Activated CD4-positive, alpha-beta T cell treated with anti-CD3 and anti-CD28 coated beads for 1 hour (primary cell): ENCODE measurements at regions not wholly inside any gene's neighbourhood (a gene's known extent, or its start where the extent isn't known, plus 50 kb on each side); places are given as distances from the start of the nearest gene placed in this dataset.

Experiments
- DNase-seq: peaks from one replicate; pipeline ENCODE4 v3.0.0-alpha.2; 2020

DNA sequence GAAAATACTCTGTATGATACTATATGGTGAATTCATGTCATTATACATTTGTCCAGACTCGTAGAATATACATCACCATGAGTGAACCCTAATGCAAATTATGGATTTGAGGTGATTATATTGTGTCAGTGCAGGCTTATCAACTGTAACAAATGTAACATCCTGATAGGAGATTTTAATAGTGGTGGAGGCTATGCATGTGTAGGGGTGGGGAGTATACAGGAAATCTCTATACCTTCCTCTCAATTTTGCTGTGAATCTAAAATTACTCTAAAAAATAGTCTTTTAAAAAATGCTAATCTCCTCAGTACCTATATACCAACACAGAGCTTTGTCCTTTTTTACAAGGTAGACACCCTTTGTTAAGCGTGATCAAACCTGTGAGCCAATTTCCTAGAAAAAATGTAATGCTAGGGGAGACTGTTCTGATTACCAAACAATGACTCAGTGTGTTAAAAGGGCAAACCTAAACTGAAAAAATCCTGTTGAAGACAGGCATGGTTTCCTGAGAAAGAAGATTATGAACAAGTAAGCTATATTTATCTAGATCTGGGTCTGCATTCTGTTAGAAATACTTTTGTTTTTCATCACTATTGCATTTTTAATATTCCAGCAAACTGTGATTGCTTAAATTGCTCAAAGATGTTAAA lies 170.9 kb downstream of the DUSP6 start:
- no peak for DNase-seq

DNA sequence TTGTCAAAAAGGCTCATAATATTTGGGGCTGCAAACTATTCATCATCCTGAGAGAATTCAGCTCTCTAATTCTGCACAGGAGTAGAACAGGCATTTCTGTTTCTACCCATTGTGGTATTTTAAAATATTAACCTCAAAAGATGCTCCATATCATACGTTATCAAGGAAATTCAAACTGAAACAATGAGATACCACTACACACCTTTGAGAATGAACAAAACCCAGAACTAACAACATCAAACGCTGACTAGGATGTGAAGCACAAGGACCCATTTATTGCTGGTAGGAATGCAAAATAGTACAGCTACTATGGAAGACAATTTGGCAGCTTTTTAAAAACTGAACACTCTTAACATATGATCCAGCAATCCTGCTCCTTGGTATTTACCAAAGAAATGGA lies 171.8 kb downstream of the DUSP6 start:
- DNase-seq = no peak

DNA sequence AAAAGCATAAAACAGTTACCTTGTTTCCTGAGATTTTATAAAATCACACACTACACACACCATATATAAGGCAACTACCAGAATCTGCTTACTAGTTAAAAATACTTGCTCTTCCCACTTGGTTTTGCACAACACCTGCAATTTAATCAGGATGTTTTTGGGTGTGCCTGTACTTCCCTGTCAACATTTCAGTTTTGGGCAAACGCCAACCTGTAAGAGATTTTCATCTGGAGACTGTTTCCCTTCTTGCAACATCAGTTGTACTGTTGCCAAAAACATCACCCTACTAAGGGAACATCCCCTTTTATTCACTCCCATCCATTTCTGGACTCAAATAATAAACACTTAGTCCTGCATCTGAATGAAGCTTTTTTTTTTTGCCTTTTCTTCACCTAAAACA lies 172.3 kb downstream of the DUSP6 start:
- no peak for DNase-seq

DNA sequence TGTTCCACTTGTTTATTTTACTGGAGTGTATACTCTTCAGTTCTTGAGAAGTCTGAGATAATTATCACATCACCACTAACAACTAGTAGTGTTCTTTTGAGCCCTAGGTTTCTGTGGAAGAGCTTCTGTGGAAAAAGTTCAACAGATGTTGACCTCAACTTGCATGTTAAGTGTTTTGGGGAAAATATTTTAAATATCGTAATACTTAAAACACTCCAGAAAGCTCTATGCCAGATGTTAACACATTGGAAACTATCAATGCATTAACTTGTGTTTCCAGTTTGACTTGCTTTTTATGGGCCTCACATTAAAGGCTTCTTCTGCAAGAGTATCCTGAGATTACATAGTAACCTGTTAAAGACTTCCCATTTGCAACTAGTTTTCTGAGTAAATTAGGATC lies 173.1 kb downstream of the DUSP6 start:
- no peak for DNase-seq

DNA sequence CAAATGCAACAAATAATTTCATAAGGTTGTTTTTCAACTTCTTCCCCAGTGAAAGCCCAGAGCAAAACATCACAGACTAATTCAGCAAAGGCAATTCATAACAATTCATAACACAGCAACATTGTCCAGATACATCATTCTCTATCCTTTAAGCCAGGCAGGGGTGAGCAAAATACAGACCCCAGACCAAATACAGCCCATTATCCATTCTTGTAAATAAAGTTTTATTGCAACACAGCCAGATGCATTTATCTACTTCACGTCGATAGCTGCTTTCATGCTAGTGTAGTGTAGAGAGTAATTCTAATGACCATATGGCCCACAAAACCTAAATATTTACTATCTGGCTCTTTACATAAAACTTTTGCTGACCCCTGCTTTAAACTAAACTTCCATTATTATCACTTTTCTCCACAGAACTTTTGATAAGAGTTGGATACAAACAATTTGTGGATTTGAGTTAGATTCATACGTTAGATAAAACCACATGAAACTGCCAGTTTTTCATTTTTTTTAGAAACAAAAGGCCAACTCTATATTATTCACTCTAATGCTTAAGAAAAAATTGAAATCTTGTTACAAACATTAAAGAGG lies 174.4 kb downstream of the DUSP6 start:
- no peak for DNase-seq

DNA sequence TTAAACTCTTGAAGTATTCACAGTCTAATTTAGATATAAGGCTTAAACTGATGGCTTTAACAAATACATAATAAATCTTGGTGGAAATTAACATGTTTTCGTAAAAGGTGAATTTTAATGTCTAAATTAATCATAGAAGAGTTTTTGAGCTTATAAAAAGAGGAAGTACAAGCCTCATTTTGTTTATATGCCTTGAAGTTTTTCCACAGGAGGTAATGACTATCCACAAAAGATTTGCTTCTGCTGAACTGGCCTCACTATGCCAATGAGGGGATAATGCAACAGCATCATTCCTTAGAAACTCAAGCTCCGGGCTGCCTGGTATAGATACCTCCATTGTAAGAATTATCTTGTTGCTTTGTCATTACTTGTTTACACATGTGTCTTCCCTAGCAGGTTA lies 175.6 kb downstream of the DUSP6 start:
- DNase-seq = no peak

DNA sequence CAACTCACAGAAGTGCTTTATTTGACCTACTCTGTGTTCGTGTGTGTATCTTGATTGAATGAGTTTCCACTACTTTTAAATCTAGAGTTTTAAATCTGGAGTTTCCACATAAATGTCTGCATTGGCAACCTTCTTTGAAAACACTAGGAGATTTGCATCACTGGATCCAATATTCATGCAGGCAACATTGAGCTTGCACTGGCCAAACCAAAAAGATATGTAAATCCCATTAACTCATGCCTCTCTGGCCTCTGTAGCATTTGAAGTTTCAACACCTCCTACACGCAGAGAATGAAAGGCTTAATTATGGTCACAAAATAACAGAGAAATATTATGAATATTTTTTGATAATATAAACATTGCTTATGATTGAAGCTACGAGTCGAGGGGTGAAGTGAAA lies 178.6 kb downstream of the DUSP6 start:
- no peak for DNase-seq

DNA sequence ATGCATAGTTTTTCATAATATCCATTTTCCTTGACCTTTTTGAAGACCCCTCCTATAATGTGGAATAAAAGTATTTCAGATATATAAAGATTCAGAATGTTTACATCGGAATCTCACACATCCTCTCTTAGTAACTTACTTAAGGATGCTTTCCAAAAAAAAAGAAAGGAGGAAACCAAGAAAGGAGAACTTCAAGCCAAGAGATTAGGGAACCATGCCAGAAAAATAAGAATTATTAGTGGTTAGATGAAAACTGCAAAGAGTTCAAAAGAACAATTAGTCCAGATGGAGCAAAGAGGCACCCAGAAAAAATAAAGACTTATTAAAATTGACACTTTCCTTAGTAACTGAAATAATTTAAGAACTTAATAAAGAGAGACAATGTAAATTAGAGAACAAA lies 179.2 kb downstream of the DUSP6 start:
- no peak for DNase-seq

DNA sequence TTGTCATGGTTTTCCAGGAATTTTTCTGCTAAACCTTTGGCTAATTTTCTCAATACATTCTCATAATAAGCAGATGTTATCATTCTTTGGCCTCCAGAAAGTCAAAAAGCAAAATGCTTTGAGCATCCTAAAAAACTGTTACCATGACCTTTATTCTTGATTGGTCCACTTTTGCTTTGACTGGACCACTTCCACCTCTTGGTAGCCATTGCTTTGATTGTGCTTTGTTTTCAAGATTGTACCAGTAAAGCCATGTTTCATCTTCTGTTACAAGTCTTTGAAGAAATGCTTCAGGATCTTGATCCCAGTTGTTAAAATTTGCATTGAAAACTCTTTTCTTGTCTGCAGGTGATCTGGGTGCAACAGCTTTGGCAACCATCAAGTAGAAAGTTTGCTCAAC lies 180.1 kb downstream of the DUSP6 start:
- DNase-seq = no peak

DNA sequence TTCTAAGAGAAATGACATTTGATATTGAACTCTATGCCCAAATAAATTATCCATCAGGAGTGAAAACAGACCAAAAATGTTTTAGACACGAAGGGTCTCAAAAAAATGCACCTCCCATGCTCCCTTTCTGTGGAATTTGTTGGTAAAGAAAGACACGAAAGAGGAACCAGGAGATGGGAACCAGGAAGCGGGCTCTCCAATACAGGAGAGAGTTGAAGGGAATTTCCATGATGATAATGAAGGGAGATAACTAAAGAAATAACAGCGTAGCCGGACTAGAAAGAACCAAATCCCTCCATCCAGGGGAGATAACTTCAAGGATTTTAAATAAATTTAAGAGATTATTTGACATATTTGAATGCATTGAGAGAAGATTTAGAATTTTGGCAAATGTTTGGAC lies 183.0 kb downstream of the DUSP6 start:
- DNase-seq = no peak

DNA sequence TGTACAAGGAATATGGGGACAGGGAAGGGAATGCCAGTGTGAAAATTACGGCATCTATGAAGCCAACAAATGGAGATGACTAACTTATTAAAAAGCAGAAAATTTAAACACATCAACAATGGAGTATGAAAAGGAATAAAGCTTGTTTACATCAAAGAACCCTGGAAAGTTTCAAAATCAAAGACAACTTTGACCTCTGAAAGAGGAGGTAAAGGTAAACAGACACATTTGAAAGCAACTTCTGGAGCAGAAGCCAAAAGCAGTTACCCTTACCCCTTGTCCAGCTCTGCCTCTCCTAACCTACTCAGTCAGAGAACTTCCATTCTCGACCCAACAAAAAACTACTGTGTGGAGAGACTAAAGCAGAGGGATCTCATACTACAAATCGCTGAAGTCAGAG lies 184.3 kb downstream of the DUSP6 start:
- DNase-seq = no peak

DNA sequence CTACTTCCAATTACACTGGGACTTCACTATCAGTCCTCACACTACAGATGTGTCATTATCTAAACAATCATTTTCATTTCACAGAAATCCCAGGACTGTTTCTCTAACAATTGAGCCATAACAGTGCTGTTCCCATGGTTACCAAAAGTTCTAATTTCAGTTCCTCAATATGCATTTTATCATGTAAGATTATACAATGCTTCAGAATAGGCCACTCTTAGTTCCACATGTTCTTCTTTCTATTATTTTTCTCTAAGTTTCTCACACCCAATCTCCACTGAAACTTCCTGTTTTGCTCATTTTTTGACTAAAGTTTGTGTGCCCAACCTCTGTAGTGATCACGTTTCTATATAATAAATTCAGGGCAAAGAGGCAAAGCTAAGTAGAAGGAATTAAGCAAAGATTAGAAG lies 185.8 kb downstream of the DUSP6 start:
- DNase-seq = no peak

DNA sequence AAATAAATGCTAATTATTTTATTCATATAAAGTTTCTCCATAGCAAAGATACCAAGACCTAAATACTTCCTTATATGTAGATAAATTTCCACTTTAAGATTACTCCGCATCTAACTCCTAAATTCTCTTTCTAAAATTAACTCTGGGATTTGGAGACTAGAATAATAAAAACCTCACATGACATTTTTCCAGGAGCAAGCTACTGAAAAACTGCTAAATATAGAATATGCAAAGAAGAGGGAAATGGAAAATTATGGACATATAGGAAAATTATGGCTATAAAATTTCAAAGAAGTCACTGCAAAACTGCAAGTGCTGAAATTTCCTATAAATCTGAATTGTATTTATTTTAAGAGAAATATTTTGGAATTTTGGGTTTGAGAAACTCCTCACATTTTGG lies 186.2 kb downstream of the DUSP6 start:
- DNase-seq = no peak

DNA sequence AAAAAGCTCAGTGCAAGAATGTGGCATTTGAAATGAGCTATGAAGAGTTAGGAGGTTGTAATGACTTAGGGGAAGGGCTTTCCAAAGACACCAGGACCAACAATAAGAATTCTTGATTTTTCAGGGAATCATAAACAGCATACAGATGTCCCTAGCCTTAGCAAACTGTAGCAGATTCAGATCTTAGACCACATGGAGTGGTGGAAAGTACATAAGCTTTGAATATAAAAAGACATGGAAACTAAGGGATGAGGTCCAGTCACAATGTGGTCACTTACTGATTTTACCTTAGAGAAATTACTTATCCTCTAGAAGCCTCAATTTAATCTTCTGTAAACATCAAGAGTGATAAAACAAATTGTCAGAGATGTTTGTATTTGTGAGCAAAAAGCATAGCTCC lies 186.6 kb downstream of the DUSP6 start:
- DNase-seq = no peak

DNA sequence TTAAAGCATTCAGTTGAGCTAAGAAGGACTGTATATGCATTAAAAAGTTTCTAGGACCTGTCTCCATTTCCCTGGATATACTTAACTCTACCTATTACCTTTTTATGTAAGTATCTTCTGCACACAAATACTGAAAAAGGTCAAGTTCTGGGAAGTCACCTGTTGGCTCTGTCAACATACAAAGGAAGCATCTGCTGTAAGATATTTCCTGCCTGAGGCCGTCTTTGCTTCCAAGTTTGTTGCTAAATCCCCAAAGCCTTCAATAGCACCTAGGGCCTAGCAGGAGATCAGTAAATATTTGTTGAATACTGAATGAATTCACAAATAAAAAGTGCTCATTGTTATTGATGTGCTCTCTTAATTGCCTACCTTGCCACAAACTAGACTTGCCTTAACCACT lies 188.4 kb downstream of the DUSP6 start:
- DNase-seq = no peak

DNA sequence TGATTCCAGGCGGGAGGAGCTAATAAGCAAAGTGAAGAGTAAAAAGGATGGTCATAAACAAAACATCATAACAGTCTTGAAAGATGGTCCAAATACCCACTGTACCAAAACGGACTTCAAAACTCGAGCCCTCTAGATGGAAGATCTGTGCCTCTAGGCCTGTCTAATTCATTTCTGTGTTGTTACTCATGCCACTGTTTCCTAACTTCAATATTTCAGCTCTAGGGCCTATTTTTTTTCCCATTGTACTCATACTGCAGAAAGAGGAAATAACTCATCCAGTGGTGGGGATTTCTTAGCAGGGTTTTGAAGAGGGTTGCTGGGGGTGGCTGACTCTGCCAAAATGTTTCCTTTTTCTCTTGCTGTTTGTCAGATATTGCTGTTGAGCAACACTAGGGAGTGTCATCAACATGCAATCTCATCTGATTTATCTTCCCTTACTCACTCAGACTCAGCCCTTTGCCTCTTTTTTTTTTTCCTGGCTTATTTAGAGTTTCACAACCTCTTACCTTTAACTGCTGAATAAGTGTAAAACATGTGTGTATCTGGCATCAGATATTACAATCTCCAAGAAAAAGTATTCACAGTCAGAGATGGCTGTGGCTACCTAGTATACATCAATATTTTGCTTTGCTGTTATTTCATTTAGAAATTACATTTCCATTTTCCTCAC lies 189.6 kb downstream of the DUSP6 start:
- DNase-seq = no peak

DNA sequence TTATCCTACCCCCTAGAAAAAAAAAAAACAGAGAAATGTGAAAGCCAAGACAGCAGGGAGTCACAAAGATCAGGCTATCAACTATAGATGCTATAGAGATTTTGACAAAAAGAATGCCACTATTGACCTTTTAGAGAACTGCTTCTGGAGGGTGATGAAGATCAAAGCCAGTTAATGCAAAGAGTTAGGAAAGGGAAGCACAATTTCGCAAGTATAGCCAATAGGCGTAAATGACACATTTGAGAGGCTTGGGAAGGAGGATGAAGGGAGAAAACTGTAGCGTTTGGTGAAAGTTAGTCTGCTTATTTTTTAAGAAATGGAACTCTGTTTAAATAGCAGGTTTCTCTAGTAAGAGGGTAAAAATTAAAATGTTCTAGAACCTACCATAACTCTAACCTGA lies 190.7 kb downstream of the DUSP6 start:
- DNase-seq = no peak

DNA sequence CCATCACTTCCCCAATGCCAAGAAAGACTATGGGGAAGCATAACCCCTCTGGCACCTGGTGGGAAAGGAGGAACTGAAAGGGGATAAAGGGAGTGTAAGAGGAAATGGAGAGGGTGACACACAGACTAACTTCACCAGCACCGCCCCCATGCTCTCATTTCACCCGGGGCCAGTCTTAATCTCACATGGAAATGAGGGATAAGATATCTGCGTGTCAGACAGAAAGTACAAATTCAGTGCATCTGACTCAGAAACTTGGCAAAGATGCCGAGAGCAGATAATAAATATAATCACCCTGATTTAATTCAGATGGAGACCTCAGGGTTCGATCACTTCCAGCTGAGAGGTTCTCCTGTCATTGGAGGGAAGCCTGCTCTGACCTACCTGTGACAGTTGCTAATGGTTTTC lies 191.6 kb downstream of the DUSP6 start:
- no peak for DNase-seq

DNA sequence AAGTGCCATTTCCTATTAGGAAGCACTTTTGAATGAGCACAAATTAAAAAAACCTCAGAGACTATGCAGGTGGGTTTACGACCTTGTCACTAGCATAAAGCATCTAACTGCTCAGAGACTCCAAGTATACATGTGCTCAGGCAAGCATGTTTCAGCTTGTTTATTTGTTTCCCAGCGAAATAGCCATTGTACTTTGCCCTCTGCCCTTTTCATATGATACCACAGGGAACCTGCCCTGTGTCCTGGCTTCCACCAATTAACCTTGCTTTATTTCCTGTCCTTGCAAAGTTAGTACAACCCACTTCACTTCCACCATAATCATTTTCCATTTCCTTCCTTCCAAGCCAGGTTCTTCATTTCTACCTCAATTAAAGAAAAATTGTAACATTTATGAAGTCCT lies 194.9 kb downstream of the DUSP6 start:
- no peak for DNase-seq

DNA sequence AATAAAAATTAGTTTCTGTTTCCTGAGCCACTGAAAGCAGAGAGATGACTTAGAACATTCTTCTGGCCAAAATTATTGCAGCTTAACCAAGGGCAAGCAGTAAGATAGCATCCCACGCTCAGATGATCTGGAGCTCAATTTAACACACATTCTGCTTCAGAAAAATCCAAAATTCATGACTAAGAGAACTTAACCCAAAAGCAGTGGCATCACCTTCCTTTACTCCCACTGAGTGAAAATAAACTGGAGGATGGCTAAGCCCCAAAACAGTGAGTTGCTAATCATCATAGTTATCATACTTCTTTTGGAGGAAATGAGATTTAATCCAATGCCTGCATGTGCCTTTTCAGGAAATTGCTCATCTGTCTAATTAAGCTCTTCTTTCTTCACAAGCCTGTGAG lies 195.4 kb downstream of the DUSP6 start:
- DNase-seq = no peak

DNA sequence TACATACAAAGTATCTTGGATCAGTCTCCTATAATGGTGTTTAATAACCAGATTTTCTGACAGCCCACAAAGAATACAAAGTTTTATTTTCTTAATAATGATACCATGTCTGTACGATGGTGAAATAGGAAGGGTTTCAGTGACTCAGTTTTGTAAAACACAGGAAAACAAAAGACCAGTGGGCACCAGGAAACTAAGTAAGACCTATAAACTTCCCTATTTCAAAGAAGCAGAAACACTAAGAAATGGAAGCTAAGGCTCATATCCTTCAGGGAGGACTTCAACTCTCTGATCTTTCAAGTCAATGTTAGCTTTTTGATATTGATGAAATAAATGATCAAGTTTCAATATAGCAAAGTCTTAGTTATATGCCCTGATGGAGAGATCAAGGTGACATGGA lies 196.0 kb downstream of the DUSP6 start:
- DNase-seq = no peak

DNA sequence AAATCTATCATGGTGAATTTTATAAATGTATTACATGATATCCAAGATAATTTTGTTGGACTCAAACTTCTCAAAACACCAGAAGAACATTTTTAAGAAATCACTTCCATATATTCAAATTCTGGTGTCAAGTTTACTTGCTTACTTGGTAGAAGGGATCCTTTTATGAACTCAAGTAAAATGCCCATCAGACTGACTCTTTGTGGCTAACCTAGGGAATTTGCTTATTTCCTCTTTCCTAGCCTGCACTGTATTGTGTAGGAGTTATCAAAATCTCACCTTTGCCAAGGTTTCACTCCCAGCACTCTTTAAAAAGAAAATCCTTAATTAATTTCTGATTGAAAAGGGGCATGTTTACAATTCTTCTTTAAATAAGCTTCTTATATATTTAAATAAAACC lies 196.5 kb downstream of the DUSP6 start:
- no peak for DNase-seq

DNA sequence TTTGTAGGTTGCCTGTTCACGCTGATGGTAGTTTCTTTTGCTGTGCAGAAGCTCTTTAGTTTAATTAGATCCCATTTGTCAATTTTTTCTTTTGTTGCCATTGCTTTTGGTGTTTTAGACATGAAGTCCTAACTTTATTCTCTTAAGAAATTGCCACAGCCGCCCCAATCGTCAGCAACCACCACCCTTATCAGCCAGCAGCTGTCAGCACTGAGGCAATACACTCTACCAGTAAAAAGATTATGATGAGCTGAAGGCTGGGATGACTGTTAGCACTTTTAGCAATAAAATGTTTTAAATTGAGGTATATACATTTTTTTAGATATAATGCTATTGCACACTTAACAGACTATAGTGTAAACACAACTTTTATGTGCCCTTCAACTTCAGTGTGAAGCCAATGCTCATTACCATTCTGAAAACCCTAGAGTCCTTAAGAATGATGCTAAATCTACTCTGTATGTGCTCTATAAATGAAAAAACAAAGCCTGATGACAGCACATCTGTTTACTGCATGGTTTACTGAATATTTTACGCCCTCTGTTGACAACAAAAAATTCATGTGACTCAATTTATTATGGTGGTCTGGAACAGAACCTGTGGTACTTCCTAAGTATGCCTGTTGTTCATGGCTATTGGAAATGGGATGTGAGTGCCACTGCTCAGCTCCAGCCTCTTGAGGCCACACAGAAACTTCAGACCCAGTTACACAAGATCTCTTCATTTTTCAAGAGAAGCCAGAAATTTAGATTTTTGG lies 197.4 kb downstream of the DUSP6 start:
- no peak for DNase-seq

DNA sequence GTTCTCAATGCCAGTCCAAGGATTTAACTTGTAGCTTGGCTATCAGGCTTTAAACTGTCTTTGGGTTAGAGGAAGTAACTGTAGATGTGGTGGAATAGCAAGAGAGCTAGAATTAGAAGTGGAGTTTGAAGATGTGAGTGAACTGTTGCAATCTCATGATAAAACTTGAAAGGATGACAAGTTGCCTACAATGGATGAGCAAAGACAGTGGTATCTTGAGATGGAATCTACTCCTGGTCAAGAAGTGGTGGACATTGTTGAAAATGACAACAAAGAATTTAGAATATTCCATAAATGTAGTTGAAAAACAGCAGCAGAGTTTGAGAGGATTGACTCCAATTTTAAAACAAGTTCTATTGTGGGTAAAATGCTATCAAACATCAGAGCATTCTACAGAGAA lies 199.0 kb downstream of the DUSP6 start:
- no peak for DNase-seq
